ENCODE measurements at regions not wholly inside any gene's neighbourhood (a gene's known extent, or its start where the extent isn't known, plus 50 kb on each side); places are given as distances from the start of the nearest gene placed in this dataset.
"Not testable (repeated sequence)": the region's sequence is repeated elsewhere in the genome, so short reads cannot be mapped to it uniquely, and the experiment has no call there.

GRCh38 chr7:131843898-131844331 is 287.5 kb upstream of the PODXL start:
- H3K36me3 ChIP-seq (ENCODE audit: insufficient read depth, low read length) = no peaks in the 10 kb centered on the region
- H3K9me3 ChIP-seq (ENCODE audit: control insufficient read depth, insufficient read depth, low read length) = no peaks in the 10 kb centered on the region
- no peaks in the 10 kb centered on the region for H3K4me1 ChIP-seq (ENCODE audit: insufficient read depth, low read length)
- no peak overlapping the region for H3K9ac ChIP-seq (ENCODE audit: low read depth, low read length)

DNA sequence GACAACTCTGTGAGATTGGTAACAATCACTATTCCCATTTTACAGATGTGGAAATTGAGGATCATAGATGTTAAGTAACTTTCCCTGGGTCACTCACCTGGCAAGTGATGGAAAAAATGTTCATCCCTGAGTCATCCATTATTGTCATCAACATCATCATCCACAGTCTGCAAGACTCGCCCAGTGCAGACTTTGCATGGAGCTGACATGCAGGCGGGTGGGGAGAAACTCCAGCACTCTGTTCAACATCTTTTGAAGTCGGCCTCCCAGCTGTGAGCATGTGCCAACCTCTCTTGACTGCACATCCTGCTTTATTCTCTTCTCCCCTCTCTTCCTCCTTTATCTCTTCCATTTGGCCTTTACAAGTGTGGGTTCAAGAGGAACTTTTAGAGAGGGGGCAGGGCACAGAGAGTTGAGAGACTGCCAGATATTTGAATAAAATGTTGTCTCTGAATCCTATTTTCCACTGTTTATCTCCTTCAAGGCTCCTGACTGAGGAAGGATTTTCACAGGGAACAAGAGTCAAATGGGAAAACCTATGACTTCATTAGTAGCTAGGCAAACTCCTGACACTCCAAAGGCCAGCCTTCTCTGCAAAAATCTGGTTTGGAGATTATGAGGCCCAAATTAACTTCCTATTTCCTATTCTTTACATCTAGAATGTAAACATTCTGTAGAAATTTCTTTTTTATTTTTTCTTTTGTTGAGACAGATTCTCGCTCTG is 283.7 kb upstream of the PODXL start:
- no peak overlapping the region for H3K9ac ChIP-seq (ENCODE audit: low read depth, low read length)

GRCh38 chr7:131836733-131837132 is 280.3 kb upstream of the PODXL start:
- Histone ChIP-seq H3K36me3 (ENCODE audit: insufficient read depth, low read length) (no peaks in the 10 kb centered on the region), H3K9ac (ENCODE audit: low read depth, low read length) (no peak overlapping the region), H3K4me1 (ENCODE audit: insufficient read depth, low read length) (no peaks in the 10 kb centered on the region), H3K9me3 (ENCODE audit: control insufficient read depth, insufficient read depth, low read length) (no peaks in the 10 kb centered on the region)

More for the DNA sequence above, 283.7 kb upstream of the PODXL start:
- no peaks in the 10 kb centered on the region for H3K36me3 ChIP-seq (ENCODE audit: insufficient read depth, low read length)
- H3K9me3 ChIP-seq (ENCODE audit: control insufficient read depth, insufficient read depth, low read length) = no peaks in the 10 kb centered on the region
- no peaks in the 10 kb centered on the region for H3K4me1 ChIP-seq (ENCODE audit: insufficient read depth, low read length)

DNA sequence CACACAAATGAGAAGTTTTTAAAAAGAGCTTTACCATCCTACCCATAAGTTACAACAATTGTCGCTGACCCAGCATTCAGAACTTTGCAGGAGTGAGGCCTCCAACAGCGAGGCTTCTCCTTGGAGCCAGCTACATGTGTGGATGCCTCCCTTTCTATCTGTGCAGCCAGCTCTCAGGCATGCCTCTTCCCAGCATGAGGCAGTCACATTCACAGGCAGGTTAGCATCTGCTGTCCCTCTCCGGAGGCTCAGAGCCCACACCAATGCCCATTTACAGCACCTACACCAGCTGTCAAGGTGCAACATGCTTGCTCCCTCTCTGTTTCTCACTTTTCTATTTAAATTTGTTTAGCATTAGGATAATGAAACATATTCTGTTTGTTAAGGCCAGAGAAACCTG is 278.7 kb upstream of the PODXL start:
- H3K4me1 ChIP-seq (ENCODE audit: insufficient read depth, low read length) = peaks cover 5% of the 10 kb centered on the region; the same call in 1 of the 2 replicates
- no peaks in the 10 kb centered on the region for H3K9me3 ChIP-seq (ENCODE audit: control insufficient read depth, insufficient read depth, low read length)
- no peak overlapping the region for H3K9ac ChIP-seq (ENCODE audit: low read depth, low read length)
- no peaks in the 10 kb centered on the region for H3K36me3 ChIP-seq (ENCODE audit: insufficient read depth, low read length)

DNA sequence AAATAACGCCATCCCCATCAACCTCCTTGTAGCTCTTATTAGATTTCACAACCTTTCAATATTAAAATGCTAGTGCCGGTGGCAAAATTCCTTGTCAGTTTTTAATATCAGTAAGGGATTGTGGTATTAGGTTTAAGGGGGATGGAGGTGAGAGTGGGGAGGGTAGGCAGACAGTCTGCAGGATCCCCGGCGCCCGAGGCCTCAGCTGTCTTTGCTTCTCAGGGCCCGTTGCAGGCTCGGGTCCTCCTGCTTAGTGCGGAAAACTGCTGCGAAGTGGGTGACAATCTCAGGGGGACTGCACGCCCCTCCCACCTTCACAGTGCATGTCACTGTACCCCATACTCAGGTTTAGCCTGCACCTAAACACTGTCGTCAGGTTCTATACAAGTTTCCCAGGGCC is 274.3 kb upstream of the PODXL start:
- H3K4me1 ChIP-seq (ENCODE audit: insufficient read depth, low read length) = peaks cover 11% of the 10 kb centered on the region
- H3K9me3 ChIP-seq (ENCODE audit: control insufficient read depth, insufficient read depth, low read length) = no peaks in the 10 kb centered on the region
- H3K9ac ChIP-seq (ENCODE audit: low read depth, low read length) = no peak overlapping the region
- no peaks in the 10 kb centered on the region for H3K36me3 ChIP-seq (ENCODE audit: insufficient read depth, low read length)

GRCh38 chr7:131829947-131830558 is 273.6 kb upstream of the PODXL start:
- H3K9me3 ChIP-seq (ENCODE audit: control insufficient read depth, insufficient read depth, low read length) = no peaks in the 10 kb centered on the region
- no peaks in the 10 kb centered on the region for H3K36me3 ChIP-seq (ENCODE audit: insufficient read depth, low read length)
- peaks cover 11% of the 10 kb centered on the region for H3K4me1 ChIP-seq (ENCODE audit: insufficient read depth, low read length)
- no peak overlapping the region for H3K9ac ChIP-seq (ENCODE audit: low read depth, low read length)

GRCh38 chr7:131827421-131827820 is 271.0 kb upstream of the PODXL start:
- peaks cover 11% of the 10 kb centered on the region for H3K4me1 ChIP-seq (ENCODE audit: insufficient read depth, low read length)
- no peak overlapping the region for H3K9ac ChIP-seq (ENCODE audit: low read depth, low read length)
- no peaks in the 10 kb centered on the region for H3K9me3 ChIP-seq (ENCODE audit: control insufficient read depth, insufficient read depth, low read length)
- no peaks in the 10 kb centered on the region for H3K36me3 ChIP-seq (ENCODE audit: insufficient read depth, low read length)

DNA sequence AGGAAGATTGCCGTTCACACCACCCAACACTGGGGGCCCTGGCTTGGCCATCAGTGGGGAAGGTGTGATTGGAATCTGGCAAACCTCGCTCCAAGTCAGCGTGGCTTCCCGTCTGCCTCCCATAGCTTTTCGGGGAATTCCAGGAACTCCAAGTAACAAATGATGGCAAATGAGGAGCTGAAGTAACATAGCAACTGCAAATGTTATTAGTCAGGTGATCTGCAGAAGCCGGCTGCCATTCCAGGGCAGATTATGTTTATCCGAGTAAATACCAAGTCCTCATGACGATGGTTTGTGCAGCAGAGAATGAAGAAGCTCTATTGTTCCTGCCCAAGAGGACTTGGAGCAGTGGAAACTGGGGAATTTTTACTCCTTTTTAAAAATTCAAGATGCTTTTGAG is 270.5 kb upstream of the PODXL start:
- H3K4me1 ChIP-seq (ENCODE audit: insufficient read depth, low read length) = peaks cover 11% of the 10 kb centered on the region
- no peaks in the 10 kb centered on the region for H3K36me3 ChIP-seq (ENCODE audit: insufficient read depth, low read length)
- no peaks in the 10 kb centered on the region for H3K9me3 ChIP-seq (ENCODE audit: control insufficient read depth, insufficient read depth, low read length)
- no peak overlapping the region for H3K9ac ChIP-seq (ENCODE audit: low read depth, low read length)

DNA sequence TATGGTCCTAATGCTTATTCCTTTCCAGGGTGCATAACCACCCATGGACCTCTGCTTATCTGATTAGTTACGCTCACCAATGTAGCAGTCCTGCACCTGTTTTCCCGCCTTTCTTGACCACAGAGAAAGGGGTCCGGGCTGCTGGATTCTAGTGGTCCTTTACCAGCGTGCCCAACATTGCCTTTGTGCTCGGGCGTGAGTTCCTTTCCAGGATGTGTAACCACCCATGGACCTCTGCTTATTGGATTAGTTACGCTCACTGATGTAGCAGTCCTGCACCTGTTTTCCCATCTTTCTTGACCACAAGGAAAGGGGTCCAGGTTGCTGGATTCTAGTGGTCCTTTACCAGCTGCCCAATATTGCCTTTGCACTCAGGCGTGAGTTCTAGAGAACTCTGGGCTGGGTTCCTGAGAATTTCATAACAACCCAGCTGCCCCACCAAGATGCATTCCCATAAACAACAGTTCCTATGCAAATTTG is 267.6 kb upstream of the PODXL start:
- H3K9ac ChIP-seq (ENCODE audit: low read depth, low read length); H3K36me3 ChIP-seq (ENCODE audit: insufficient read depth, low read length); H3K9me3 ChIP-seq (ENCODE audit: control insufficient read depth, insufficient read depth, low read length); H3K4me1 ChIP-seq (ENCODE audit: insufficient read depth, low read length): not testable (repeated sequence)

- H3K9me3 ChIP-seq (ENCODE audit: control insufficient read depth, insufficient read depth, low read length) = no peaks in the 10 kb centered on the region
- H3K4me1 ChIP-seq (ENCODE audit: insufficient read depth, low read length) = no peaks in the 10 kb centered on the region
- H3K36me3 ChIP-seq (ENCODE audit: insufficient read depth, low read length) = no peaks in the 10 kb centered on the region
- no peak overlapping the region for H3K9ac ChIP-seq (ENCODE audit: low read depth, low read length)
These were observed 263.5 kb upstream of the PODXL start for GRCh38 chr7:131819891-131820290.

- no peaks in the 10 kb centered on the region for H3K4me1 ChIP-seq (ENCODE audit: insufficient read depth, low read length)
- H3K36me3 ChIP-seq (ENCODE audit: insufficient read depth, low read length) = no peaks in the 10 kb centered on the region
- no peak overlapping the region for H3K9ac ChIP-seq (ENCODE audit: low read depth, low read length)
- H3K9me3 ChIP-seq (ENCODE audit: control insufficient read depth, insufficient read depth, low read length) = no peaks in the 10 kb centered on the region
These were observed 260.1 kb upstream of the PODXL start for GRCh38 chr7:131816391-131817007.

GRCh38 chr7:131808736-131809135 is 252.3 kb upstream of the PODXL start:
- H3K4me1 ChIP-seq (ENCODE audit: insufficient read depth, low read length) = no peaks in the 10 kb centered on the region
- H3K36me3 ChIP-seq (ENCODE audit: insufficient read depth, low read length) = no peaks in the 10 kb centered on the region
- H3K9me3 ChIP-seq (ENCODE audit: control insufficient read depth, insufficient read depth, low read length) = no peaks in the 10 kb centered on the region
- H3K9ac ChIP-seq (ENCODE audit: low read depth, low read length) = no peak overlapping the region

- H3K9me3 ChIP-seq (ENCODE audit: control insufficient read depth, insufficient read depth, low read length); H3K9ac ChIP-seq (ENCODE audit: low read depth, low read length); H3K4me1 ChIP-seq (ENCODE audit: insufficient read depth, low read length); H3K36me3 ChIP-seq (ENCODE audit: insufficient read depth, low read length): not testable (repeated sequence)
These were observed 251.7 kb upstream of the PODXL start for GRCh38 chr7:131808156-131808555.

DNA sequence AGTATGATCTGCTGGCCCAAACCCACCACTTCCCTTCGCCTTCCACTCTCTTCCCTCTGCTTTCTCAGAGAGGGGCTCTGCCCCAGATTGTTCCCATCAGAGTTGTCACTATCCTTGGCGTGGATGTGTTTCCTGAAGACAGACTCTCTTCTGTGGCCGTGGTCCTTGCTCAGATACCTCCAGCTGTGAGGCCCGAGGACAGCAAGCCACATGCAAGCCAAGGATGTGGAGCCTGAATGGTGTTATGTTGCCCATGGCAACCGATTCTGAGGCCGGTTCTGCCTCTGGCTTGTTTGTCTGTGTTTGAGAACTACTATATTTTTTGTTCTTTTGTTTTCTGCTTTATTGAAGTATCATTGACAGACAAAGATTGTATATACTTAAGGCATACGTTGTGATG is 247.4 kb upstream of the PODXL start:
- Histone ChIP-seq H3K36me3 (ENCODE audit: insufficient read depth, low read length) (no peaks in the 10 kb centered on the region), H3K9ac (ENCODE audit: low read depth, low read length) (no peak overlapping the region), H3K4me1 (ENCODE audit: insufficient read depth, low read length) (0 out of 2 replicates have a peak, but pooled peaks cover 5% of the 10 kb centered on the region), H3K9me3 (ENCODE audit: control insufficient read depth, insufficient read depth, low read length) (no peaks in the 10 kb centered on the region)
